ENCODE measurements at regions not wholly inside any gene's neighbourhood (a gene's known extent, or its start where the extent isn't known, plus 50 kb on each side); places are given as distances from the start of the nearest gene placed in this dataset.
"Not testable (repeated sequence)": the region's sequence is repeated elsewhere in the genome, so short reads cannot be mapped to it uniquely, and the experiment has no call there.

GRCh38 chr10:52583336-52583735 lies 189.2 kb downstream of the MBL2 start:
- Histone ChIP-seq H3K4me2 (ENCODE audit: low read length) (no peak overlapping the region), H3K56ac (ENCODE audit: low read length) (no peak overlapping the region), H3K4me3 (ENCODE audit: low read length) (no peak overlapping the region), H3K23ac (ENCODE audit: low read length) (no peak overlapping the region), H4K8ac (ENCODE audit: low read depth, low read length) (no peak overlapping the region), H2BK120ac (ENCODE audit: low read depth, low read length) (no peak overlapping the region), H3K79me1 (ENCODE audit: low read length) (no peaks in the 10 kb centered on the region), H2AK5ac (ENCODE audit: low read length) (no peak overlapping the region), H4K5ac (ENCODE audit: low read length) (no peak overlapping the region), H3K9ac (ENCODE audit: low read length) (no peak overlapping the region), H3K4me1 (ENCODE audit: control insufficient read depth, low read depth, low read length) (no peaks in the 10 kb centered on the region), H3K36me3 (ENCODE audit: control insufficient read depth, insufficient read depth, low read length) (no peaks in the 10 kb centered on the region), H3K18ac (ENCODE audit: low read length) (no peak overlapping the region), H2BK5ac (ENCODE audit: low read length) (no peak overlapping the region), H3K4ac (ENCODE audit: low read depth, low read length) (no peak overlapping the region), H2BK15ac (replicated peaks; ENCODE audit: low read depth) (no peak overlapping the region), H3K27me3 (ENCODE audit: insufficient read depth, low read length, poor library complexity) (no peaks in the 10 kb centered on the region), H3K79me2 (ENCODE audit: control insufficient read depth, insufficient read depth, low read length) (no peaks in the 10 kb centered on the region), H3K27ac (ENCODE audit: low read depth, low read length) (no peak overlapping the region)
- no peak for DNase-seq

GRCh38 chr10:52586710-52587109 lies 185.9 kb downstream of the MBL2 start:
- H3K79me1 ChIP-seq (ENCODE audit: low read length) = no peaks in the 10 kb centered on the region
- H2AK5ac ChIP-seq (ENCODE audit: low read length) = no peak overlapping the region
- no peak overlapping the region for H3K9ac ChIP-seq (ENCODE audit: low read length)
- no peaks in the 10 kb centered on the region for H3K4me1 ChIP-seq (ENCODE audit: control insufficient read depth, low read depth, low read length)
- no peaks in the 10 kb centered on the region for H3K27me3 ChIP-seq (ENCODE audit: insufficient read depth, low read length, poor library complexity)
- no peak overlapping the region for H2BK5ac ChIP-seq (ENCODE audit: low read length)
- H3K79me2 ChIP-seq (ENCODE audit: control insufficient read depth, insufficient read depth, low read length) = no peaks in the 10 kb centered on the region
- no peak overlapping the region for H3K27ac ChIP-seq (ENCODE audit: low read depth, low read length)
- no peak overlapping the region for H3K4me3 ChIP-seq (ENCODE audit: low read length)
- H3K4me2 ChIP-seq (ENCODE audit: low read length) = no peak overlapping the region
- no peak overlapping the region for H3K4ac ChIP-seq (ENCODE audit: low read depth, low read length)
- no peak overlapping the region for H4K5ac ChIP-seq (ENCODE audit: low read length)
- no peak overlapping the region for H2BK120ac ChIP-seq (ENCODE audit: low read depth, low read length)
- H3K23ac ChIP-seq (ENCODE audit: low read length) = no peak overlapping the region
- H4K8ac ChIP-seq (ENCODE audit: low read depth, low read length) = no peak overlapping the region
- WGBS (ENCODE audit: extremely low coverage, insufficient coverage, low lambda C conversion rate) = no CpG with 5 or more reads among the region's 2 CpGs
- no peak overlapping the region for H3K56ac ChIP-seq (ENCODE audit: low read length)
- H3K18ac ChIP-seq (ENCODE audit: low read length) = no peak overlapping the region
- H2BK15ac ChIP-seq (replicated peaks; ENCODE audit: low read depth) = no peak overlapping the region
- DNase-seq = no peak
- no peaks in the 10 kb centered on the region for H3K36me3 ChIP-seq (ENCODE audit: control insufficient read depth, insufficient read depth, low read length)

- Histone ChIP-seq H3K18ac (ENCODE audit: low read length) (no peak overlapping the region), H3K79me1 (ENCODE audit: low read length) (no peaks in the 10 kb centered on the region), H3K9ac (ENCODE audit: low read length) (no peak overlapping the region), H3K36me3 (ENCODE audit: control insufficient read depth, insufficient read depth, low read length) (no peaks in the 10 kb centered on the region), H2BK5ac (ENCODE audit: low read length) (no peak overlapping the region), H3K4ac (ENCODE audit: low read depth, low read length) (no peak overlapping the region), H3K79me2 (ENCODE audit: control insufficient read depth, insufficient read depth, low read length) (no peaks in the 10 kb centered on the region), H2BK120ac (ENCODE audit: low read depth, low read length) (no peak overlapping the region), H3K4me2 (ENCODE audit: low read length) (no peak overlapping the region), H3K56ac (ENCODE audit: low read length) (no peak overlapping the region), H3K4me3 (ENCODE audit: low read length) (no peak overlapping the region), H3K23ac (ENCODE audit: low read length) (no peak overlapping the region), H3K27ac (ENCODE audit: low read depth, low read length) (no peak overlapping the region), H2BK15ac (replicated peaks; ENCODE audit: low read depth) (no peak overlapping the region), H3K27me3 (ENCODE audit: insufficient read depth, low read length, poor library complexity) (no peaks in the 10 kb centered on the region), H4K5ac (ENCODE audit: low read length) (no peak overlapping the region), H4K8ac (ENCODE audit: low read depth, low read length) (no peak overlapping the region), H2AK5ac (ENCODE audit: low read length) (no peak overlapping the region), H3K4me1 (ENCODE audit: control insufficient read depth, low read depth, low read length) (no peaks in the 10 kb centered on the region)
- no peak for DNase-seq
- WGBS (ENCODE audit: extremely low coverage, insufficient coverage, low lambda C conversion rate) = no CpG with 5 or more reads among the region's 3 CpGs
Observed at GRCh38 chr10:52597189-52597863, 175.3 kb downstream of the MBL2 start.

GRCh38 chr10:52598936-52599335 lies 173.6 kb downstream of the MBL2 start:
- no peaks in the 10 kb centered on the region for H3K4me1 ChIP-seq (ENCODE audit: control insufficient read depth, low read depth, low read length)
- no peak overlapping the region for H3K4me3 ChIP-seq (ENCODE audit: low read length)
- H3K4ac ChIP-seq (ENCODE audit: low read depth, low read length) = no peak overlapping the region
- H3K27ac ChIP-seq (ENCODE audit: low read depth, low read length) = no peak overlapping the region
- no CpG with 5 or more reads among the region's 2 CpGs for WGBS (ENCODE audit: extremely low coverage, insufficient coverage, low lambda C conversion rate)
- H2AK5ac ChIP-seq (ENCODE audit: low read length) = no peak overlapping the region
- no peak overlapping the region for H2BK5ac ChIP-seq (ENCODE audit: low read length)
- H3K23ac ChIP-seq (ENCODE audit: low read length) = no peak overlapping the region
- no peak overlapping the region for H4K5ac ChIP-seq (ENCODE audit: low read length)
- no peak overlapping the region for H3K9ac ChIP-seq (ENCODE audit: low read length)
- no peaks in the 10 kb centered on the region for H3K36me3 ChIP-seq (ENCODE audit: control insufficient read depth, insufficient read depth, low read length)
- H2BK15ac ChIP-seq (replicated peaks; ENCODE audit: low read depth) = no peak overlapping the region
- H3K79me2 ChIP-seq (ENCODE audit: control insufficient read depth, insufficient read depth, low read length) = no peaks in the 10 kb centered on the region
- H2BK120ac ChIP-seq (ENCODE audit: low read depth, low read length) = no peak overlapping the region
- H3K27me3 ChIP-seq (ENCODE audit: insufficient read depth, low read length, poor library complexity) = no peaks in the 10 kb centered on the region
- H3K4me2 ChIP-seq (ENCODE audit: low read length) = no peak overlapping the region
- H3K56ac ChIP-seq (ENCODE audit: low read length) = no peak overlapping the region
- no peak overlapping the region for H3K18ac ChIP-seq (ENCODE audit: low read length)
- no peak overlapping the region for H4K8ac ChIP-seq (ENCODE audit: low read depth, low read length)
- no peaks in the 10 kb centered on the region for H3K79me1 ChIP-seq (ENCODE audit: low read length)
- no peak for DNase-seq

- WGBS (ENCODE audit: extremely low coverage, insufficient coverage, low lambda C conversion rate) = no CpG with 5 or more reads among the region's 5 CpGs
- Histone ChIP-seq H3K23ac (ENCODE audit: low read length) (no peak overlapping the region), H2AK5ac (ENCODE audit: low read length) (no peak overlapping the region), H3K9ac (ENCODE audit: low read length) (no peak overlapping the region), H3K27ac (ENCODE audit: low read depth, low read length) (no peak overlapping the region), H2BK5ac (ENCODE audit: low read length) (no peak overlapping the region), H3K18ac (ENCODE audit: low read length) (no peak overlapping the region), H3K79me1 (ENCODE audit: low read length) (no peaks in the 10 kb centered on the region), H3K4me3 (ENCODE audit: low read length) (no peak overlapping the region), H3K56ac (ENCODE audit: low read length) (no peak overlapping the region), H3K4ac (ENCODE audit: low read depth, low read length) (no peak overlapping the region), H2BK15ac (replicated peaks; ENCODE audit: low read depth) (no peak overlapping the region), H4K8ac (ENCODE audit: low read depth, low read length) (no peak overlapping the region), H3K79me2 (ENCODE audit: control insufficient read depth, insufficient read depth, low read length) (no peaks in the 10 kb centered on the region), H3K4me1 (ENCODE audit: control insufficient read depth, low read depth, low read length) (no peaks in the 10 kb centered on the region), H3K4me2 (ENCODE audit: low read length) (no peak overlapping the region), H4K5ac (ENCODE audit: low read length) (no peak overlapping the region), H3K36me3 (ENCODE audit: control insufficient read depth, insufficient read depth, low read length) (no peaks in the 10 kb centered on the region), H3K27me3 (ENCODE audit: insufficient read depth, low read length, poor library complexity) (no peaks in the 10 kb centered on the region), H2BK120ac (ENCODE audit: low read depth, low read length) (no peak overlapping the region)
- DNase-seq = peak; percentile 12
Observed at GRCh38 chr10:52599551-52600200, 172.9 kb downstream of the MBL2 start.

- not testable (repeated sequence) for H3K79me2 ChIP-seq (ENCODE audit: control insufficient read depth, insufficient read depth, low read length); H3K9ac ChIP-seq (ENCODE audit: low read length); H2BK5ac ChIP-seq (ENCODE audit: low read length); H3K4me1 ChIP-seq (ENCODE audit: control insufficient read depth, low read depth, low read length); H2BK120ac ChIP-seq (ENCODE audit: low read depth, low read length); H2AK5ac ChIP-seq (ENCODE audit: low read length); H3K56ac ChIP-seq (ENCODE audit: low read length); H3K79me1 ChIP-seq (ENCODE audit: low read length); H3K4me2 ChIP-seq (ENCODE audit: low read length); H3K27me3 ChIP-seq (ENCODE audit: insufficient read depth, low read length, poor library complexity); H4K8ac ChIP-seq (ENCODE audit: low read depth, low read length); H3K4me3 ChIP-seq (ENCODE audit: low read length); H3K36me3 ChIP-seq (ENCODE audit: control insufficient read depth, insufficient read depth, low read length); H3K4ac ChIP-seq (ENCODE audit: low read depth, low read length); H3K18ac ChIP-seq (ENCODE audit: low read length); H3K23ac ChIP-seq (ENCODE audit: low read length); H3K27ac ChIP-seq (ENCODE audit: low read depth, low read length); DNase-seq; H4K5ac ChIP-seq (ENCODE audit: low read length); H2BK15ac ChIP-seq (replicated peaks; ENCODE audit: low read depth)
Observed at GRCh38 chr10:52604131-52604530, 168.5 kb downstream of the MBL2 start.
